GM21576 (cell line): ENCODE measurements at regions not wholly inside any gene's neighbourhood (a gene's known extent, or its start where the extent isn't known, plus 50 kb on each side); places are given as distances from the start of the nearest gene placed in this dataset.

Experiments used
- ATAC-seq: cut with Tn5 transposase; IDR thresholded peaks from one replicate; pipeline ENCODE4 v1.9.1; 2021; ENCODE audit warnings: mild to moderate bottlenecking, moderate library complexity; ENCODE audit not compliant: unreplicated experiment

GRCh38 chr3:105923140-105923539 lies 54.3 kb upstream of the CBLB start:
- no peak for ATAC-seq

- ATAC-seq, result no peak
These were observed 58.9 kb upstream of the CBLB start for GRCh38 chr3:105927741-105928140.

GRCh38 chr3:105930733-105931132 lies 61.9 kb upstream of the CBLB start:
- ATAC-seq, result no peak

- no peak for ATAC-seq
These were observed 62.7 kb upstream of the CBLB start for GRCh38 chr3:105931500-105931899.

- no peak for ATAC-seq
These were observed 65.1 kb upstream of the CBLB start for GRCh38 chr3:105933871-105934270.

GRCh38 chr3:105938101-105938500 lies 69.3 kb upstream of the CBLB start:
- no peak for ATAC-seq

- ATAC-seq, result no peak
These were observed 70.0 kb upstream of the CBLB start for GRCh38 chr3:105938806-105939205.

- ATAC-seq, result no peak
These were observed 75.5 kb upstream of the CBLB start for GRCh38 chr3:105944276-105944675.

- no peak for ATAC-seq
These were observed 75.9 kb upstream of the CBLB start for GRCh38 chr3:105944721-105945120.

GRCh38 chr3:105948101-105948500 lies 79.3 kb upstream of the CBLB start:
- no peak for ATAC-seq

GRCh38 chr3:105950881-105951600 lies 82.2 kb upstream of the CBLB start:
- ATAC-seq, result no peak

GRCh38 chr3:105953831-105954230 lies 85.0 kb upstream of the CBLB start:
- no peak for ATAC-seq

GRCh38 chr3:105956306-105956705 lies 87.5 kb upstream of the CBLB start:
- no peak for ATAC-seq

GRCh38 chr3:105957722-105958121 lies 88.9 kb upstream of the CBLB start:
- no peak for ATAC-seq

- ATAC-seq, result no peak
These were observed 89.6 kb upstream of the CBLB start for GRCh38 chr3:105958237-105959000.

- no peak for ATAC-seq
These were observed 91.0 kb upstream of the CBLB start for GRCh38 chr3:105959851-105960250.

- ATAC-seq, result no peak
These were observed 91.6 kb upstream of the CBLB start for GRCh38 chr3:105960381-105960780.

- ATAC-seq, result no peak
These were observed 94.3 kb upstream of the CBLB start for GRCh38 chr3:105963161-105963560.

- no peak for ATAC-seq
These were observed 96.6 kb upstream of the CBLB start for GRCh38 chr3:105965384-105965783.

GRCh38 chr3:105967117-105967516 lies 98.3 kb upstream of the CBLB start:
- no peak for ATAC-seq

- no peak for ATAC-seq
These were observed 101.5 kb upstream of the CBLB start for GRCh38 chr3:105970283-105970682.

GRCh38 chr3:105972069-105972468 lies 103.3 kb upstream of the CBLB start:
- no peak for ATAC-seq
